Fibroblast of the conjunctiva (primary cell): ENCODE measurements at regions not wholly inside any gene's neighbourhood (a gene's known extent, or its start where the extent isn't known, plus 50 kb on each side); places are given as distances from the start of the nearest gene placed in this dataset.
A peak's percentile ranks its signal among the peaks of the same experiment; 100 is the strongest.
"Not testable (repeated sequence)": the region's sequence is repeated elsewhere in the genome, so short reads cannot be mapped to it uniquely, and the experiment has no call there.

ENCODE experiments used
- DNase-seq: peaks from one replicate; pipeline ENCODE4 v3.0.0-alpha.2; 2010; ENCODE audit warnings: low read depth

GRCh38 chr11:109677876-109678275 is 255.9 kb downstream of the C11orf87 start:
- DNase-seq, result no peak

GRCh38 chr11:109680127-109680526 is 258.1 kb downstream of the C11orf87 start:
- no peak for DNase-seq

- DNase-seq, result not testable (repeated sequence)
Observed at GRCh38 chr11:109682788-109683187, 260.8 kb downstream of the C11orf87 start.

- peak; percentile 16 for DNase-seq
Observed at GRCh38 chr11:109695696-109696095, 273.7 kb downstream of the C11orf87 start.

GRCh38 chr11:109696191-109696897 is 274.4 kb downstream of the C11orf87 start:
- DNase-seq, result peak; percentile 3

DNA sequence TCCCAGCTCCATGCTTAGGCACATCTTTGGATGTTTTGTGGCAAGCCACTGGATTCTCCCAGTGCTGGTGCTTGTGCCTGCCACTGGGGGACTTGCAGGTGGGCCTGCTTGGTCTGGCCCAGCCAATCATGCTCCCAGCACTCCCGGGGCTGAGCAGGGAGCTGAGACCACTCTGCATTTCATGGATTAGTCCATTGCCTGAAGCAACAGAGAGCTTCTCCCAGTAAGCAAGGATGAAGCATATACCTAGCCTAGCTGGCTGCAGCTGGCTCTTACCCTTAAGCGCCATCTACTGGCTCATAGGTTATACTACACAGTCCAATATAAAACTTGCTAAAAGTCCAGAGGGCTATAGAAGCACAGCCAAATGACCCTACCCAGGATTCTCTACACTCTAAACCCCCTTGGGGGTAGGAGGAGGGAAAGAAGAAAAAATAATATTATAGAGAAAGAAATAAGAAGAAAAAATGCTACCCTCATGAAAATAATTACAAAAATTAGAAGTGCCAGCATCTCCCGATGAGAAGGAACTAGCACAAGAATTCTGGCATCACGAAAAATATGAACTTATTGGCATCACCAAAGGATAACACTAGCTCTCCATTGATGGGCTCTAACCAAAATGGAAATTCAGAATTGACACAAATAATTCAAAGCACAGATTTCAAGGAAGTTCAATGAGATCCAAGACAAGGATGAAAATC is 275.3 kb downstream of the C11orf87 start:
- peak; percentile 36 for DNase-seq

DNA sequence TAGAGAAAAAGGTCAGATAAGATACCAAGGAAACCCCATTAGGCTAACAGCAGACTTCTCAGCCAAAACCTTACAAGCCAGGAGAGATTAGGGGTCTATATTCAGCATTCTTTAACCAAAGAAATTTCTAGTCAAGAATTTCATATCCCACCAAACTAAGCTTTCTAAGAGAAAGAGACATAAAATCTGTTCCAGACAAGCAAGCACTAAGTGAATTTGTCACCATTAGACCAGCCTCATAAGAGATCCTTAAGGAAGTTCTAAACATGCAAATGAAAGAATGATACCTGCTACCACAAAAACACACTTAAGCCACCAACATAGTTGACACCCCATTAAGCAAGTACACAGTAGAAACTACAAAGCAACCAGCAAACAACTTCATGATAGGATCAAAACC is 276.2 kb downstream of the C11orf87 start:
- DNase-seq, result no peak

GRCh38 chr11:109704432-109704831 is 282.4 kb downstream of the C11orf87 start:
- DNase-seq, result no peak

DNA sequence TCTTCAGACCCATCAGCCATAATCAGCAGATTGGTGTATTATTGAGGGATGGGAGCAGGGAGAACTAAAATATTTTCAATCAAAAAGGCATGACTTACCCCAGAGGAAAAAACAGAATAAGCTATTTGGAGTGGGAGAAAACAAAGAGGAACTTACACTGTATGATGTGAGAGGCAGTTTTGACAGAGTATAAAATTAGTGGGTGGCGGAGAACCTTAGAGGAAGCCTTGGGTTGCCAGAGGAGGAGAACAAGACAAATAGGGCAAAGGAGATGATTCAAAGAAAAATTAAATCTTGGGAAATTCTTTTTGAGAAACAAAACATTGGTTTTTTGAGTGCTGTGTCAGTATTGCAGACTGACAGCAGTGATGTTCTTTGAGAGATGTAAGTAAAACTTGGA is 285.0 kb downstream of the C11orf87 start:
- DNase-seq, result no peak

DNA sequence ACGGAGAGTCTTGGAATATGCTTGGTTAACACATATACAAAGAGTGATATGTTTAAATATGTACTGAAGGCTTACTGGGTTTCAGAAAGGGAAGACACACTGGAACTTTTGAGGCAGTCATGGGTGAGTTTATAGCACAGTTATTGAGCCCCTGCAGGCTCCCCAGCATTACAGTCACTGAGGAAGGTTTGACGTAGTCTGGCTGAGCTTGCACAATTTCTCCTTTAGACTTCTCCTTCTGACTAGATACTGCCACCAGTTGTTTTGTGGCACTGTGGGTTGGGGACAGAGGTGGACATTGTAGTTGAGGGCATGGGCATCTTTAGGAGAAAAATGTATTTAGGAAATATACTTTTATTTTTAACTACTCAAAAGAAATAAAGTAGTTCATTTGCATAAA is 285.4 kb downstream of the C11orf87 start:
- DNase-seq, result no peak

GRCh38 chr11:109708184-109708583 is 286.2 kb downstream of the C11orf87 start:
- DNase-seq, result no peak

DNA sequence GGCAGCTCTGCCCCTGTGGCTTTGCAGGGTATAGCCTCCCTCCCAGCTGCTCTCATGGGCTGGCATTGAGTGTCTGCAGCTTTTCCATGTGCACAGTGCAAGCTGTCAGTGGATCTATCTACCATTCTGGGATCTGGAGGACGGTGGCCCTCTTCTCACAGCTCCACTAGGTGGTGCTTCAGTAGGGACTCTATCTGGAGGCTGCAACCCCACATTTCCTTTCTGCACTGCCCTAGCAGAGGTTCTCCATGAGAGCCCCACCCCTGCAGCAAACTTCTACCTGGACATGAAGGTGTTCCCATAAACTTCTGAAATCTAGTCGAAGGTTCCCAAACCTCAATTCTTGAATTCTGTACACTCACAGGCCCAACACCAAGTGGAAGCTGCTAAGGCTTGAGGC is 292.5 kb downstream of the C11orf87 start:
- DNase-seq, result not testable (repeated sequence)

GRCh38 chr11:109715424-109715823 is 293.4 kb downstream of the C11orf87 start:
- DNase-seq, result not testable (repeated sequence)

DNA sequence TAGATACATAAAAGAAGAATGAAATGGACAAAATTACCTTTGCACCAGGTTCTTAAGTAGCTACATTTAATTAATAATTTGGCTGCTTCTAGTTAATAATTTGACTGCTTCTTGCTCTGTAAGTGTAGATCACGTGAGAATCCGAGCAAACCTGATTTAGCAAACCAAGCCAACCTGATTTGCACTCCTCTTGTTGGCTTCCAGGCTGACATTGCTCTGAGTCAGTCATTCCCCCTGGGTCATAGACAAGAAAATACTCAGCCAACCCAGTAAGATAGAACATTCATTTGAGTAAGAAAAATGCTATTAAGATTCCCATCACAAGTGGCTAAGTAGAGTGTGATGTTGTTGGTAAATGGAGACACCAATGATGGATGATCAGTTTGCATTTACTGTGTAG is 304.1 kb downstream of the C11orf87 start:
- no peak for DNase-seq

GRCh38 chr11:109728056-109728455 is 306.1 kb downstream of the C11orf87 start:
- DNase-seq, result no peak

GRCh38 chr11:109729761-109730160 is 307.8 kb downstream of the C11orf87 start:
- DNase-seq, result no peak

- DNase-seq, result no peak
Observed at GRCh38 chr11:109730669-109731068, 308.7 kb downstream of the C11orf87 start.

DNA sequence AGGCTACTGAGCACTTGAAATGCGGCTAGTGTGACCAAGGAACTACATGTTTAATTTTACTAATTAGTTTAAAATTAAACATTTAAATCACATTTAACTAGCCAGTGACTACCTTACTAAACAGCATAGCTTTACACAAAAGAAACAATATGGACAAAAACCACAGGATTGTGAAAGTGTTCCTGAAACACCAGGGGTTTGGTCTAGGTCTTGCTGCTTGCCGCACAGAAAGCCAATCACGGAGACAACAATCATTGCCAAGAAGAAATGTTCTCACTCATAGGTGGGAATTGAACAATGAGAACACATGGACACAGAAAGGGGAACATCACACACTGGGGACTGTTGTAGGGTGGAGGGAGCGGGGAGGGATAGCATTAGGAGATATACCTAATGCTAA is 309.5 kb downstream of the C11orf87 start:
- no peak for DNase-seq

- DNase-seq, result no peak
Observed at GRCh38 chr11:109733245-109733644, 311.3 kb downstream of the C11orf87 start.

DNA sequence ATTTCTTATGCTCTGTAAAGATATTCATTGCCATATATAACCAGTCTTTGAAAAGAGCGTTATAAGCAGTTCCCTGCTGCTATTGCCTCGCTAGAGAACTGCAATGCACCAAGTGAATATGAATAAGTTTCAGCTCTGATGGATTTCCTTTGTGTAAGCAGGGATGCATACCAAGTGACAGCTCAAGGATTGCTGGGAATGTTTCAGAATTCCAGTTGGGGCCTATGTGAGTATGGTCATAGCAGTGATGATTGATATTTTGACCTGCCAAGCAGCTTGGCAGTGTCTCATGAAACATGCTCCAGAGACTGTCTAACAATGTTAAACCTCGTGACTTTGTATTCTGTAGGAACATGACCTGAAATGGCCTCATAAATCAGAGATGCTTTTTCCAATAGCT is 312.6 kb downstream of the C11orf87 start:
- no peak for DNase-seq

GRCh38 chr11:109735128-109735527 is 313.1 kb downstream of the C11orf87 start:
- no peak for DNase-seq

DNA sequence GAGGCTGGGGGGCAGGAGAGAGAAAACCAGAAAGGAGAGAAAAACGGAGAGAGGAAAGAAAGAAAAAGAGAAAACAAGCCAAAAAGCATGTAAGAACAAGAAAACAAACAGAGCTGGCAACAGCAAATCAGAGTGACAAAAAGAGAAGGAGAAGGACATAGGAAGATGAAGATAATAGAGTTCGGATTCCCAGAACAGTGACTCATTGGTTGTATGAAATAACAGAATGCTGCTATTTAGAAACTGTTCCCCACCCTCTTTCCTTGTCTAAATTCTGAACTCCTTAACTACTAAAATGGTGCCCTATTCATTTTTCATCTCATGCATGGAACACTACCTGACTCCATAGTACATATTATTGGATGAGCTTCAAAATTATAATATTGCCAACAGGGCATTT is 317.4 kb downstream of the C11orf87 start:
- no peak for DNase-seq

DNA sequence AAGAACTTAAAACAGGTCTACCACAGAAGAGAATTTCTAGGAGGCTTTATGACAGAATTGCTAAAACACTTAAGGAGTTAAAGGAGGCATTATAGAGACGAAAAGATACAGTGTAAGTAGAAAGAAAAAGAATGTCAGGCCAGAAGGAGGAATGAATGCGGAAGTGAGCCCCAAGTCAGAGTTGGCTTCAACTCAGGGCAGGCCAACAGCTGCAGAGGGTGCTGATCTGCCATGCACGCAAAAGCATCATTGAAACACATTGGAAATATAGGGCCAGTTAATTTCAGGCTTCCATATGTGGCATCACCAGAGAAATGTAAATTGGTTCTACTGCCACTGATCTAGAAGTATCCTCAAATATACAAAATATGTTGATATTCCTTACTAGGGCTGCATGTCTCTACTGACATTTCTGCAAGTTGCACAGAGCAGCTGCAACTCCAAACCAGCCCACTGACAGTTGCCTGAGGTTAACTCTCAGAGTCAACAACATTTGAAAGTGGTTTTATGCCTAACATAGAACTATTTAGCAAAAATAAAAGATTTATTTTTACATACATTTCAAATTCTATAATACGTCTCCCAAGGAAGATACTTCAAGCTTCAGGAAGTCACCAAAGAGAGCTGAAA is 324.1 kb downstream of the C11orf87 start:
- DNase-seq, result no peak
